ENCODE measurements at regions not wholly inside any gene's neighbourhood (a gene's known extent, or its start where the extent isn't known, plus 50 kb on each side); places are given as distances from the start of the nearest gene placed in this dataset.

DNA sequence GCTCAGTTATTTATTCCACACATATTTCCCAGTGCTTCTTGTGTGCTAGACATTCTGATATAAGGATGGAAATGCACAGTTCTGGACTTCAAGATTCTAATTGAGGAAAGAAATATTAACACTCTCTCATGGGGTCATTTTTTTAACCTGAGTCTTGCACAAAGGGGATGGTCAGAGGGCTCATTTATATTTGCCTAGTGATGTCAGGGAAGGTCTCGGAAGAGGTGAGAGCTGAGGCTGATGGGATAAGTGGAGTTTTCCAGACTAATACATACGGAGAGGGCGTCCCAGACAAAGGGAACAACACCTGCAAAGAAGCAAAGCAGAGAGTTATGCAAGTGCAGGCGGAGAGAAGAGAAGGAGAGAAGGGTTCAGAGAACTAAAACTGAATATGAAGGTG lies 1304.6 kb upstream of the TENM4 start:
- Histone ChIP-seq H3K4me3 (no peak overlapping the region), H3K9me3 (no peaks in the 10 kb centered on the region; the same call in 2 of the 3 replicates), H3K4me2 (no peak overlapping the region), H3K4me1 (no peaks in the 10 kb centered on the region), H3K27ac (no peak overlapping the region)
- ChIA-PET CTCF (interaction anchor here (0.7 kb wide), 1 partner anchor 9 kb away, joined by 3 read pairs; no protein-coding TSS in a partner anchor), POLR2A (no interaction called here)
- TF ChIP-seq KDM5A (IDR thresholded peaks at IDR 0.05) (no peak), KDM1A (IDR thresholded peaks at IDR 0.05; ENCODE audit: low read depth) (no peak), RAD21 (conservative IDR thresholded peaks at IDR 0.05 in 1 of 2, IDR thresholded peaks at IDR 0.05 in 1 of 2) (no peak), CBX8 (IDR thresholded peaks at IDR 0.05) (no peak), CEBPB (IDR thresholded peaks at IDR 0.05) (no peak), PHF8 (IDR thresholded peaks at IDR 0.05; ENCODE audit: borderline replicate concordance, low read depth) (no peak), HOXB13 (CRISPR knock-in tag; IDR thresholded peaks at IDR 0.05; ENCODE audit: low read depth) (no peak), RARB (CRISPR knock-in tag; IDR thresholded peaks at IDR 0.05) (no peak), HOXA7 (CRISPR knock-in tag; IDR thresholded peaks at IDR 0.05) (no peak), FOSB (CRISPR knock-in tag; IDR thresholded peaks at IDR 0.05) (no peak)
- DNase-seq (ENCODE audit: low read depth in 1 of 2, low spot score in 1 of 2) = no peak
- WGBS (ENCODE audit: missing lambda C conversion rate) = 10% methylated on average over 4 of the region's 4 CpGs
- no peak for FAIRE-seq
- ATAC-seq = no peak

DNA sequence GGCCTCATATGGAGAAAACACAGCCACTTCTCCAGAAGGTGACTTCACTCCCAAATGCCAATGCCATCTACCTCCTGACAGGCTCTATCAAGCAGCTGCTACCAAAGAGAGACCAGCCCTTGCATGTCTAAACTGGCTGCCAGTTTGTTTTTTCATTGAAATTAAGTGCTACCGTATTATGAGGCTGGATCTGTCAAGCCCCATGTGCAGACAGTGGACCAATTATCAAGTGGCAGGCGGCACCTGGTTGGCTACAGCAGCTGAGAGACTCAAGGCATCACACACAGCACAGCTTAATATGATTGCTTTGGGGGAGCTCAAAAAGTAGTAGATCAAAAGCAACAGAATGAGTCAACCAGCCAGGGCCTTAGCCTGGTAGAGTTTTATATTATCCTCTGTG lies 1293.0 kb upstream of the TENM4 start:
- FAIRE-seq = no peak
- CTCF ChIA-PET = no interaction called here

GRCh38 chr11:80733361-80733760 lies 1292.5 kb upstream of the TENM4 start:
- ATAC-seq (no peak), DNase-seq (ENCODE audit: low read depth in 1 of 2, low spot score in 1 of 2) (no peak), FAIRE-seq (no peak)
- H3K4me2 ChIP-seq = no peak overlapping the region
- 7% methylated on average over 3 of the region's 3 CpGs for WGBS (ENCODE audit: missing lambda C conversion rate)
- no peak for TF ChIP-seq POLR2A (IDR thresholded peaks at IDR 0.05; ENCODE audit: low read length)
- no peak for TF ChIP-seq CHD4 (IDR thresholded peaks at IDR 0.05; ENCODE audit: borderline replicate concordance)
- no peak for TF ChIP-seq SREBF2 (IDR thresholded peaks at IDR 0.05)
- no peak for TF ChIP-seq ZSCAN20 (CRISPR knock-in tag; IDR thresholded peaks at IDR 0.05)
- TF ChIP-seq CHD2 (IDR thresholded peaks at IDR 0.05; ENCODE audit: low read length, partially characterized antibody) = no peak
- TF ChIP-seq KDM1A (IDR thresholded peaks at IDR 0.05; ENCODE audit: low read depth) = no peak
- no peak for TF ChIP-seq SMC3 (IDR thresholded peaks at IDR 0.05)
- TF ChIP-seq, protein P1, sequence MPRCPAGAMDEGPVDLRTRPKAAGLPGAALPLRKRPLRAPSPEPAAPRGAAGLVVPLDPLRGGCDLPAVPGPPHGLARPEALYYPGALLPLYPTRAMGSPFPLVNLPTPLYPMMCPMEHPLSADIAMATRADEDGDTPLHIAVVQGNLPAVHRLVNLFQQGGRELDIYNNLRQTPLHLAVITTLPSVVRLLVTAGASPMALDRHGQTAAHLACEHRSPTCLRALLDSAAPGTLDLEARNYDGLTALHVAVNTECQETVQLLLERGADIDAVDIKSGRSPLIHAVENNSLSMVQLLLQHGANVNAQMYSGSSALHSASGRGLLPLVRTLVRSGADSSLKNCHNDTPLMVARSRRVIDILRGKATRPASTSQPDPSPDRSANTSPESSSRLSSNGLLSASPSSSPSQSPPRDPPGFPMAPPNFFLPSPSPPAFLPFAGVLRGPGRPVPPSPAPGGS (IDR thresholded peaks at IDR 0.05) = no peak
- TF ChIP-seq RNF2 (IDR thresholded peaks at IDR 0.05; ENCODE audit: borderline replicate concordance, low read depth) = no peak
- TF ChIP-seq TP53 (CRISPR knock-in tag; IDR thresholded peaks at IDR 0.05) = no peak
- TF ChIP-seq CBX2 (IDR thresholded peaks at IDR 0.05; ENCODE audit: borderline replicate concordance, low read depth) = no peak
- no peak for TF ChIP-seq MAZ (IDR thresholded peaks at IDR 0.05; ENCODE audit: borderline replicate concordance, low read depth, low read length)
- TF ChIP-seq RAD21 (conservative IDR thresholded peaks at IDR 0.05 in 1 of 2, IDR thresholded peaks at IDR 0.05 in 1 of 2) = no peak
- no peak for TF ChIP-seq NFE2L2 (conservative IDR thresholded peaks at IDR 0.05; ENCODE audit: low read length)
- TF ChIP-seq E2F6 (IDR thresholded peaks at IDR 0.05; ENCODE audit: borderline replicate concordance, low read depth) = no peak
- no peaks in the 10 kb centered on the region for H3K9me3 ChIP-seq
- no peak overlapping the region for H3K27ac ChIP-seq
- POLR2A ChIA-PET = no interaction called here
- CTCF ChIA-PET = no interaction called here
- no peak overlapping the region for H3K4me3 ChIP-seq
- H3K4me1 ChIP-seq = no peaks in the 10 kb centered on the region

More for the DNA sequence above, 1293.0 kb upstream of the TENM4 start:
- POLR2A ChIA-PET = no interaction called here
- no peak overlapping the region for H3K4me2 ChIP-seq
- no peak overlapping the region for H3K4me3 ChIP-seq
- 17% methylated on average over 2 of the region's 2 CpGs for WGBS (ENCODE audit: missing lambda C conversion rate)
- no peak overlapping the region for H3K27ac ChIP-seq
- H3K9me3 ChIP-seq = no peaks in the 10 kb centered on the region
- DNase-seq (ENCODE audit: low read depth in 1 of 2, low spot score in 1 of 2) (no peak), ATAC-seq (no peak)
- no peaks in the 10 kb centered on the region for H3K4me1 ChIP-seq
- no peak for TF ChIP-seq CTCF (IDR thresholded peaks at IDR 0.05)
- no peak for TF ChIP-seq BHLHE40 (IDR thresholded peaks at IDR 0.05; ENCODE audit: low read depth, low read length)
- no peak for TF ChIP-seq MYC (IDR thresholded peaks at IDR 0.05; ENCODE audit: borderline replicate concordance, low read length)
- no peak for TF ChIP-seq NPAS2 (CRISPR knock-in tag; IDR thresholded peaks at IDR 0.05; ENCODE audit: borderline replicate concordance)
